K562 (cell line): ENCODE measurements at regions not wholly inside any gene's neighbourhood (a gene's known extent, or its start where the extent isn't known, plus 50 kb on each side); places are given as distances from the start of the nearest gene placed in this dataset.

Experiments
- ATAC-seq: fragments of 200-7000 bp; cut with Tn5 transposase; 3 replicates; pipeline ENCODE4 v1.9.1; 2020; ENCODE audit warnings: moderate library complexity
- BruUV-seq: library from RNA; stranded (reverse); fragments of 400-500 nt; replicated peaks from 2 replicates; lab custom pipeline; 2021; lab: Mats Ljungman, UMichigan
- CTCF ChIA-PET: fragments of 300-600 bp; formaldehyde crosslinking; extraction: SDS; loops from one replicate; lab custom pipeline; 2021; ENCODE audit warnings: low intra/inter-chr PET ratio; lab: Yijun Ruan, JAX
- POLR2A ChIA-PET: fragments of 300-600, 350-650 bp; sonication (Branson Sonifier 250); formaldehyde crosslinking; extraction: SDS; loops from one replicate; lab custom pipeline; 2021; ENCODE audit warnings: antibody characterized with exemption, inconsistent platforms; lab: Yijun Ruan, JAX
- DNase-seq, 4 experiments: peaks; one replicate each; pipeline versions ENCODE4 v3.0.0 to v3.0.0-alpha.2; 2011 to 2018; ENCODE audit warnings: low spot score in 3 of 4, mixed read lengths in 3 of 4; ENCODE audit errors: extremely low read depth in 1 of 4
- FAIRE-seq: peaks from 2 replicates; lab custom pipeline; 2011; peaks lifted over from hg19 to GRCh38; lab: Jason Lieb, UNC
- H2AFZ ChIP-seq: 2 replicates; pipeline ENCODE4 v1.6.0; 2011; ENCODE audit warnings: low read depth, low read length, control low read depth, inconsistent platforms
- H3K27ac ChIP-seq: fragments of 200-600 bp; 3 replicates; pipeline ENCODE4 v1.8.0; 2011; ENCODE audit warnings: low read depth, mild to moderate bottlenecking, control low read depth, inconsistent platforms, low read length, moderate library complexity, mixed read lengths; ENCODE audit errors: extremely low read depth
- H3K27me3 ChIP-seq, 2 experiments: fragments of 300-600 bp in 1 of 2; 2 replicates in 1 of 2; 3 replicates in 1 of 2; pipeline versions ENCODE4 v1.6.0 to v1.8.0; 2011; ENCODE audit warnings: inconsistent platforms in 2 of 2, low read length in 2 of 2, mild to moderate bottlenecking in 1 of 2, mixed read lengths in 1 of 2, moderate library complexity in 1 of 2; ENCODE audit not compliant: control insufficient read depth in 2 of 2, insufficient read depth in 2 of 2
- H3K36me3 ChIP-seq: fragments of 300-600 bp; 3 replicates; pipeline ENCODE4 v1.8.0; 2011; ENCODE audit warnings: mild to moderate bottlenecking, low read length, inconsistent platforms; ENCODE audit not compliant: control insufficient read depth, insufficient read depth
- H3K4me1 ChIP-seq, 2 experiments: fragments of 200-600 bp in 1 of 2; replicated peaks in 1 of 2; 2 replicates in 1 of 2; 3 replicates in 1 of 2; pipeline versions ENCODE4 v1.5.1 to v1.8.0; 2011; ENCODE audit warnings: inconsistent platforms in 2 of 2, low read length in 2 of 2, mild to moderate bottlenecking in 1 of 2, mixed read lengths in 1 of 2, moderate library complexity in 1 of 2; ENCODE audit not compliant: control insufficient read depth in 2 of 2, insufficient read depth in 2 of 2
- H3K4me2 ChIP-seq: 2 replicates; pipeline ENCODE4 v1.6.1; 2011; ENCODE audit warnings: low read length, control low read depth, inconsistent platforms, mixed read lengths; ENCODE audit not compliant: insufficient read depth
- H3K4me3 ChIP-seq: fragments of 200-600 bp; sonication (generic), shearing (Covaris generic); 2 replicates; pipeline ENCODE4 v1.5.1; 2016; ENCODE audit warnings: control low read depth, inconsistent platforms
- H3K79me2 ChIP-seq: fragments of 200-600 bp; 3 replicates; pipeline ENCODE4 v1.8.0; 2011; ENCODE audit warnings: low read length, inconsistent platforms; ENCODE audit not compliant: control insufficient read depth, insufficient read depth
- H3K9ac ChIP-seq, 2 experiments: 2 replicates each; pipeline versions ENCODE4 v1.6.0 to v1.6.1; 2011; ENCODE audit warnings: low read depth in 2 of 2, low read length in 2 of 2, control low read depth in 1 of 2, inconsistent platforms in 1 of 2, mild to moderate bottlenecking in 1 of 2, mixed read lengths in 1 of 2; ENCODE audit not compliant: insufficient read depth in 1 of 2
- H3K9me1 ChIP-seq: one replicate; pipeline ENCODE4 v1.6.0; 2011; ENCODE audit warnings: inconsistent platforms, mild to moderate bottlenecking, low read length, moderate library complexity; ENCODE audit not compliant: control insufficient read depth, insufficient read depth
- H3K9me3 ChIP-seq: replicated peaks from 2 replicates; pipeline ENCODE4 v1.5.1; 2011; ENCODE audit warnings: low read depth, low read length, inconsistent platforms; ENCODE audit not compliant: control insufficient read depth, insufficient read depth
- H4K20me1 ChIP-seq: replicated peaks from 2 replicates; pipeline ENCODE4 v1.6.1; 2011; ENCODE audit warnings: low read length, inconsistent platforms, mixed read lengths; ENCODE audit not compliant: control insufficient read depth, insufficient read depth
- CHAMP1 ChIP-seq: fragments of 450-650 bp; IDR thresholded peaks from 2 replicates; pipeline ENCODE4 v1.6.1; 2016; ENCODE audit warnings: mild to moderate bottlenecking
- CREB5 ChIP-seq: fragments of 250-450 bp; sonication (Bioruptor Pico); IDR thresholded peaks from 2 replicates; pipeline ENCODE4 v1.5.0; 2020; ENCODE audit warnings: mild to moderate bottlenecking
- CREBBP ChIP-seq: IDR thresholded peaks from one replicate; pipeline ENCODE4 v1.6.1; 2012; ENCODE audit warnings: low read depth, mild to moderate bottlenecking, control low read depth, inconsistent platforms, low read length
- E2F1 ChIP-seq: sonication (generic); formaldehyde crosslinking; IDR thresholded peaks from 2 replicates; pipeline ENCODE4 v1.8.1; 2023; ENCODE audit warnings: mild to moderate bottlenecking, missing genetic modification reagents, moderate library complexity
- KAT7 ChIP-seq: sonication (generic); formaldehyde crosslinking; IDR thresholded peaks from 2 replicates; pipeline ENCODE4 v1.8.0; 2022; ENCODE audit warnings: missing genetic modification reagents, mild to moderate bottlenecking, borderline replicate concordance
- NFATC3 ChIP-seq: fragments of 450-650 bp; IDR thresholded peaks from 2 replicates; pipeline ENCODE4 v1.6.1; 2017; ENCODE audit warnings: mild to moderate bottlenecking
- POLR2H ChIP-seq: IDR thresholded peaks from 2 replicates; pipeline ENCODE4 v1.6.1; 2016; ENCODE audit warnings: missing genetic modification characterization, low read depth, mild to moderate bottlenecking, control low read depth, missing compliant biosample characterization, moderate library complexity
- RBM14 ChIP-seq: fragments of 200-400 bp; formaldehyde crosslinking; IDR thresholded peaks from 2 replicates; pipeline ENCODE4 v1.6.1; 2018; ENCODE audit warnings: low read depth, mild to moderate bottlenecking, low read length, moderate library complexity, borderline replicate concordance; ENCODE audit not compliant: insufficient read depth
- SREBF2 ChIP-seq: sonication (generic); formaldehyde crosslinking; IDR thresholded peaks from 2 replicates; pipeline ENCODE4 v1.4.0; 2020; ENCODE audit warnings: mild to moderate bottlenecking, missing genetic modification reagents
- SRSF3 ChIP-seq: fragments of 200-400 bp; formaldehyde crosslinking; IDR thresholded peaks from 2 replicates; pipeline ENCODE4 v1.6.1; 2016; ENCODE audit warnings: mild to moderate bottlenecking, low read length, moderate library complexity; ENCODE audit not compliant: insufficient read depth
- ZNF561 ChIP-seq: fragments of 450-650 bp; formaldehyde crosslinking; conservative IDR thresholded peaks from 2 replicates; pipeline ENCODE4 v1.4.0; 2020; ENCODE audit warnings: mild to moderate bottlenecking, moderate library complexity
- WGBS: fragments of 100-300 bp; shearing (Covaris generic); methylation state at CpG from one replicate; pipeline ENCODE4 v1.1.6; 2016; ENCODE audit warnings: low coverage, mixed read lengths; ENCODE audit not compliant: insufficient coverage; ENCODE audit errors: missing lambda C conversion rate; 5-methylcytosine and 5-hydroxymethylcytosine counted together
- in situ Hi-C: fragments of 300-500 bp; cut with MboI; formaldehyde crosslinking; loops from 4 replicates; pipeline ENCODE4 v1.15.0; 2018; ENCODE audit warnings: inconsistent platforms, mixed read lengths
- intact Hi-C: fragments of 100-400 bp; cut with micrococcal nuclease; formaldehyde crosslinking; loops from 2 replicates; pipeline ENCODE4 v1.14.2; 2022
- TF ChIP-seq, protein P1 (sequence below), 2 experiments: IDR thresholded peaks; 2 replicates each; pipeline ENCODE4 v1.6.1; 2012; ENCODE audit warnings: improper control_type of control experiment in 2 of 2, low read depth in 2 of 2, low read length in 2 of 2, borderline replicate concordance in 1 of 2
- TF ChIP-seq, protein P2 (sequence below): fragments of 250-450 bp; sonication (Bioruptor Pico); IDR thresholded peaks from 2 replicates; pipeline ENCODE4 v1.9.0; 2021; ENCODE audit warnings: mild to moderate bottlenecking

- POLR2A ChIA-PET = interaction anchor here (0.5 kb wide), 1 partner anchor 90 kb away, joined by 3 read pairs; no protein-coding TSS in a partner anchor
- in situ Hi-C loops = loop anchor here (10.0 kb wide), 1 partner anchor 203 kb away; no protein-coding TSS in a partner anchor
- TF ChIP-seq CREBBP = no peak
- TF ChIP-seq KAT7 (CRISPR knock-in tag) = no peak
- TF ChIP-seq, protein P1, sequence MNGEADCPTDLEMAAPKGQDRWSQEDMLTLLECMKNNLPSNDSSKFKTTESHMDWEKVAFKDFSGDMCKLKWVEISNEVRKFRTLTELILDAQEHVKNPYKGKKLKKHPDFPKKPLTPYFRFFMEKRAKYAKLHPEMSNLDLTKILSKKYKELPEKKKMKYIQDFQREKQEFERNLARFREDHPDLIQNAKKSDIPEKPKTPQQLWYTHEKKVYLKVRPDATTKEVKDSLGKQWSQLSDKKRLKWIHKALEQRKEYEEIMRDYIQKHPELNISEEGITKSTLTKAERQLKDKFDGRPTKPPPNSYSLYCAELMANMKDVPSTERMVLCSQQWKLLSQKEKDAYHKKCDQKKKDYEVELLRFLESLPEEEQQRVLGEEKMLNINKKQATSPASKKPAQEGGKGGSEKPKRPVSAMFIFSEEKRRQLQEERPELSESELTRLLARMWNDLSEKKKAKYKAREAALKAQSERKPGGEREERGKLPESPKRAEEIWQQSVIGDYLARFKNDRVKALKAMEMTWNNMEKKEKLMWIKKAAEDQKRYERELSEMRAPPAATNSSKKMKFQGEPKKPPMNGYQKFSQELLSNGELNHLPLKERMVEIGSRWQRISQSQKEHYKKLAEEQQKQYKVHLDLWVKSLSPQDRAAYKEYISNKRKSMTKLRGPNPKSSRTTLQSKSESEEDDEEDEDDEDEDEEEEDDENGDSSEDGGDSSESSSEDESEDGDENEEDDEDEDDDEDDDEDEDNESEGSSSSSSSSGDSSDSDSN (IDR thresholded peaks at IDR 0.05; ENCODE audit: borderline replicate concordance in 1 of 2, low read depth in 2 of 2, low read length in 2 of 2) = no peak
- no peak for TF ChIP-seq POLR2H (tag)
- TF ChIP-seq SRSF3 = no peak
- TF ChIP-seq ZNF561 (CRISPR knock-in tag) = no peak
- TF ChIP-seq CREB5 (CRISPR knock-in tag) = no peak
- no peak for TF ChIP-seq E2F1 (CRISPR knock-in tag)
- TF ChIP-seq, protein P2, sequence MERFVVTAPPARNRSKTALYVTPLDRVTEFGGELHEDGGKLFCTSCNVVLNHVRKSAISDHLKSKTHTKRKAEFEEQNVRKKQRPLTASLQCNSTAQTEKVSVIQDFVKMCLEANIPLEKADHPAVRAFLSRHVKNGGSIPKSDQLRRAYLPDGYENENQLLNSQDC = no peak
- TF ChIP-seq NFATC3 = no peak
- TF ChIP-seq CHAMP1 = no peak
- TF ChIP-seq SREBF2 (CRISPR knock-in tag) = no peak
- no peak for TF ChIP-seq RBM14
Observed at GRCh38 chr11:69887841-69888427, 68.7 kb upstream of the FGF3 start.

More at GRCh38 chr11:69887841-69888427, 68.7 kb upstream of the FGF3 start:
- CTCF ChIA-PET = interaction anchor here (1.1 to 3.1 kb wide), 2 partner anchors 184 to 203 kb away, joined by 6 to 25 read pairs; partner anchors contain the start of gene FGF19
- BruUV-seq = no TSS peak
- H3K4me2 ChIP-seq = no peak overlapping the region
- H4K20me1 ChIP-seq = peaks cover 24% of the 10 kb centered on the region
- intact Hi-C loops = loop anchor here (1.0 kb wide), 2 partner anchors 184 to 202 kb away; partner anchors contain the start of gene FGF19
- no peaks in the 10 kb centered on the region for H3K79me2 ChIP-seq
- ATAC-seq (no peak), FAIRE-seq (no peak), DNase-seq (no peak)
- H3K27me3 ChIP-seq = peaks cover 16 to 58% of the 10 kb centered on the region in 2 experiments; a peak in 3 of 5 replicates
- no peak overlapping the region for H3K27ac ChIP-seq
- WGBS = 3% methylated on average over 10 of the region's 10 CpGs
- no peaks in the 10 kb centered on the region for H3K9me3 ChIP-seq
- H3K36me3 ChIP-seq = no peaks in the 10 kb centered on the region
- H3K9ac ChIP-seq = no peak overlapping the region
- no peak overlapping the region for H2AFZ ChIP-seq
- no peaks in the 10 kb centered on the region for H3K9me1 ChIP-seq
- H3K4me1 ChIP-seq = peaks cover 0 to 19% of the 10 kb centered on the region in 2 experiments; a peak in 2 of 5 replicates
- no peak overlapping the region for H3K4me3 ChIP-seq
